ENCODE measurements at regions not wholly inside any gene's neighbourhood (a gene's known extent, or its start where the extent isn't known, plus 50 kb on each side); places are given as distances from the start of the nearest gene placed in this dataset.
A peak's percentile ranks its signal among the peaks of the same experiment; 100 is the strongest.
"Not testable (repeated sequence)": the region's sequence is repeated elsewhere in the genome, so short reads cannot be mapped to it uniquely, and the experiment has no call there.

DNA sequence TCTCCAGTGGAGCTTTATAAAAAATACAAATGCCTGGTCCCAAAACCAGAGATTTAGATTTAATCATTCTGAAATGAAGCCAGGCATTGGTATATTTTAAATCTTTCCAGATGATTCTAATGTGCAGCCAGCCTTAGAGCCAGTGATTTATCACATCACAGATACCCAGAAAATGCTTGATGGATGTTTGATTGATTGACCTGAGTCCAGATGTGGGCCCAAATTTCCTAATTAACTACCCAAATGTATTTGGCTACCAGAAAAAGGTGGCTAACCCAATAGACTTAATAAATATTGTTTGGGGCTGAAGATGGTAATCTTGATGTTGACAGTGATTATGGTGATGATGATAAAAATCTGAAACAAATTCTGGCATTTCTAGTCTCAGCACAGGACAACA is 93.1 kb downstream of the ABCC12 start:
- DNase-seq (ENCODE audit: low spot score) = no peak
- TF ChIP-seq, protein P1, sequence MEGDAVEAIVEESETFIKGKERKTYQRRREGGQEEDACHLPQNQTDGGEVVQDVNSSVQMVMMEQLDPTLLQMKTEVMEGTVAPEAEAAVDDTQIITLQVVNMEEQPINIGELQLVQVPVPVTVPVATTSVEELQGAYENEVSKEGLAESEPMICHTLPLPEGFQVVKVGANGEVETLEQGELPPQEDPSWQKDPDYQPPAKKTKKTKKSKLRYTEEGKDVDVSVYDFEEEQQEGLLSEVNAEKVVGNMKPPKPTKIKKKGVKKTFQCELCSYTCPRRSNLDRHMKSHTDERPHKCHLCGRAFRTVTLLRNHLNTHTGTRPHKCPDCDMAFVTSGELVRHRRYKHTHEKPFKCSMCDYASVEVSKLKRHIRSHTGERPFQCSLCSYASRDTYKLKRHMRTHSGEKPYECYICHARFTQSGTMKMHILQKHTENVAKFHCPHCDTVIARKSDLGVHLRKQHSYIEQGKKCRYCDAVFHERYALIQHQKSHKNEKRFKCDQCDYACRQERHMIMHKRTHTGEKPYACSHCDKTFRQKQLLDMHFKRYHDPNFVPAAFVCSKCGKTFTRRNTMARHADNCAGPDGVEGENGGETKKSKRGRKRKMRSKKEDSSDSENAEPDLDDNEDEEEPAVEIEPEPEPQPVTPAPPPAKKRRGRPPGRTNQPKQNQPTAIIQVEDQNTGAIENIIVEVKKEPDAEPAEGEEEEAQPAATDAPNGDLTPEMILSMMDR (IDR thresholded peaks at IDR 0.05; ENCODE audit: borderline replicate concordance, control extremely low read depth, extremely low read depth, insufficient read depth, missing control alignments) = no peak
- in situ Hi-C loops (cut with MboI; ENCODE audit: low sequenced_read_pairs, unreplicated experiment) = no loop called here

DNA sequence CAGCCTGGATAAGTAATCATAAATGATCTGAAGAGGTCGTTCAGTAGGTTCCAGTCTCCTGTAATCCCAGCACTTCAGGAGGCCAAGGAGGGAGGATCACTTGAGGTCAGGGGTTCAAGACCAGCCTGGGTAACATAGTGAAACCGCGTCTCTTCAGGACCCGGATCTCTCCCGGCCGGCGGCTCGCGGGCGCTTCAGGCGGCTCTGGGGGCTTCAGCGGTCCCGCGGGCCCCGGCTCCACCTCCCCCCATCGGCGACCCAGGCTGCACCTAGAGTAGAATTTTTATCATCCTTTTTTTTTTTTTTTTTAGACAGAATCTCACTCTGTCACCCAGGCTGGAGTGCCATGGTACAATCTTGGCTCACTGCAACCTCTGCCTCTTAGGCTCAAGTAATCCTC is 95.9 kb downstream of the ABCC12 start:
- TF ChIP-seq, protein P1 (IDR thresholded peaks at IDR 0.05; ENCODE audit: borderline replicate concordance, control extremely low read depth, extremely low read depth, insufficient read depth, missing control alignments) = no peak
- no peak for DNase-seq (ENCODE audit: low spot score)
- in situ Hi-C loops (cut with MboI; ENCODE audit: low sequenced_read_pairs, unreplicated experiment) = loop anchor here (10.0 kb wide), 1 partner anchor 905 kb away; no protein-coding TSS in a partner anchor

DNA sequence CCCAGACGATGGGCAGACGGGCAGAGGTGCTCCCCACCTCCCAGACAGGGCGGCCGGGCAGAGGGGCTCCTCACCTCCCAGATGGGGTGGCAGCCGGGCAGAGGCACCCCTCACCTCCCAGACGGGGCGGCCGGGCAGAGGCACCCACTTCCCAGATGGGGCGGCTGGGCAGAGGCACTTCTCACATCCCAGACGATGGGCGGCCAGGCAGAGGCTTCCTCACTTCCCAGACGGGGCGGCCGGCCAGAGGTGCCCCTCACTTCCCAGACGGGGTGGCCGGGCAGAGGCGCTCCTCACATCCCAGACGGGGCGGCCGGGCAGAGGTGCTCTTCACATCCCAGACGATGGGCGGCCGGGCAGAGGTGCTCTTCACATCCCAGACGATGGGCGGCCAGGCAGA is 96.6 kb downstream of the ABCC12 start:
- in situ Hi-C loops (cut with MboI; ENCODE audit: low sequenced_read_pairs, unreplicated experiment) = loop anchor here (10.0 kb wide), 1 partner anchor 904 kb away; no protein-coding TSS in a partner anchor
- DNase-seq (ENCODE audit: low spot score) = not testable (repeated sequence)

DNA sequence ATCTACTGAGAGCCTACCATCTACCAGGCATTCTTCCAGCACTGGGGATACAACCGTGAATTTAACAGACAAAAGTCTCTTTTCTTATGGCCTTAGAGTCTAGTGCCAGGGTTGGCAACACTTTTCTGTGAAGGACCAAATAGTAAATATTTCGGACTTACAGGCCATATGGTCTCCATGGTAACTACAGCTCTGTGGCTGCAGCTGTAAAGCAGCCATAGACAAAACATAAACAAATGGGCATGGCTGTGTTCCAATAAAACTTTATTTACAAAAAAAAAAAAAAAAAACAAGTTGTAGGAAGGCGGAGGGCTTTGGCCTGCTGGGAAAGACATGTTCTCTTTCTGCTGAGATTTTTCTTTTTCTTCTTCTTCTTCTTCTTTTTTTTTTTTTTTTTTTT is 98.7 kb downstream of the ABCC12 start:
- in situ Hi-C loops (cut with MboI; ENCODE audit: low sequenced_read_pairs, unreplicated experiment) = loop anchor here (10.0 kb wide), 1 partner anchor 902 kb away; no protein-coding TSS in a partner anchor
- DNase-seq (ENCODE audit: low spot score) = no peak
- TF ChIP-seq, protein P1 (IDR thresholded peaks at IDR 0.05; ENCODE audit: borderline replicate concordance, control extremely low read depth, extremely low read depth, insufficient read depth, missing control alignments) = no peak

DNA sequence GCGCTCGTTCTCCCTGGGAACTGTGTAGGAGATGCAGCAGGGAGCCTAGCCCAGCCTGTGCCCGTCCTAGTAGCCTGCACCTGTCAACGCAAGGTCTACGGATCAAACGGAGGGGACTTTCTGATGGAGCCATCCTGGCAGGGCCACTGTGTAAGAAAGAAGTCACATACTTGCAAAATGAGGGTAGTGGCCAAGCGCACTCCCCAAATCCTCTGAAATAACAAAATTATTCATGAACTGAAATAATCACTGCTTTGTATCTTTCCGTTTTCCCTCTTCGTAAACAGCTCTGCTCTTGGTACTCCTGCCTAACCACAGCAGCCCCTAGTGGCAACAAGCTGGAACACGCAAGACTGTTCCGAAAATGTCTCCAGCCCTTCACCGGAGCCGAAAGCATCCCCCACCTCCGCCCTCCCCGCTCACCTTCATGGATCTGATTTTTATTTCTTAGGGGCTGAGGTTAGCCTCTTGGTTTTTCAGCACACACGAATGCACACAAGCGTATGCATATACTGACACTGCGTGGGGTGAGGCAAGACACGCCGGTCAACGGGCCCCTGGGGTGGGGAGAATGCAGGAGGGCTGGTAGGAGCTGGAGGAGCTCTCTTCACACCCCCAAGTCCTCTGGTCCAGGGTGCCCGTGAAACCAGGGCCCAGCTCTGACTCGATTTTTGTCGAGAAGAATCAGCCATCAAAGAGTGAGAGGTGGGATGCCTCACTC is 100.8 kb downstream of the ABCC12 start:
- peak; percentile 70 for DNase-seq (ENCODE audit: low spot score)
- TF ChIP-seq, protein P1 (IDR thresholded peaks at IDR 0.05; ENCODE audit: borderline replicate concordance, control extremely low read depth, extremely low read depth, insufficient read depth, missing control alignments) = peak; percentile 93
- in situ Hi-C loops (cut with MboI; ENCODE audit: low sequenced_read_pairs, unreplicated experiment) = loop anchor here (10.0 kb wide), 1 partner anchor 900 kb away; no protein-coding TSS in a partner anchor

DNA sequence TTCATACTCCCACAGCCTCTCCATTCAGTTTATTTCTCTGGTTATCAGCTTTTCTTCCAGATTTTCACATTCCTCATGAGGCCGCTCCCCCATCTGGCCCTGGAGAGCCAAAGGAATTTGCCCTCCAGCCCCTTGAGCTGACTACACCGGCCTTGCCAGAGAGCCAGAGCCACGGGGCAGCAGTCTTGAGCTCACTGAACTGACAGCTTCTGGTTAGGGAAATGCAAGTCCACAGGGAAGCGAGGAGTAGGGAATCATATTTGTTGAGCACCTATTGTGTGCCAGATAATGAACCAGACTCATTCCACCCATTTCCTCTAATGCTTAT is 102.4 kb downstream of the ABCC12 start:
- TF ChIP-seq, protein P1 (IDR thresholded peaks at IDR 0.05; ENCODE audit: borderline replicate concordance, control extremely low read depth, extremely low read depth, insufficient read depth, missing control alignments) = no peak
- DNase-seq (ENCODE audit: low spot score) = no peak
- in situ Hi-C loops (cut with MboI; ENCODE audit: low sequenced_read_pairs, unreplicated experiment) = loop anchor here (10.0 kb wide), 1 partner anchor 899 kb away; no protein-coding TSS in a partner anchor

DNA sequence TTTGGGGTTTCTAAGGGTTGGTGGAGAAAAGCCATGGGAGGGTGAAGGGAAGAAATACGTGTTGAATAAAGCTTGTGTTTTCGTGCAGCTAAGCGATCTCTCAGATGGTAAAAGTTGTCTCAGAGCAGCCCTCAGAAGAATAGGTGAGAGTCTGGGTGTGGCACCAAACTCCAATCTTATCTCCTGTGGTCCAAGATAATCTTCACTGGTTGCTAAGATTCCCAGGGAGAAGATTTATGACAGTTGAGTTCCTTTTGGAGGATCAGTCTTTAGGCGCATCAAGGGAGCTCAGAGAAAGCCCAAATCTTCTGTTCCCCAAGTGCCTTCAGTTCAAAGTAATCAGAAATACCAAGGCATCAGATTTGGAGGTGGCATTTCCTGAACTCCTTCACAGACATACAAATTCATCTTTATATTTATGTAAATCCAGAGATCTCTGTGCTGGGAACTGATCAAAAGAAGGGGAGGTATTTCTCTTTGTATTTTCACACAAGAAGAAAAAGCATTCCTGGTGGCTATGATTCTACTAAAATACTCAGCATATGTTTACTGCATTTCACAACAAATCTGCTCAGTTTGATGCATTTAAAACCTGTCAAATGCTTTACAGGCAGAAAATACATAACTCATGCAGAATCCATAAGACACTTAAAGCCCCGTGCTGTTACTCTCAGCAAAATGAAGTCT is 102.9 kb downstream of the ABCC12 start:
- TF ChIP-seq, protein P1 (IDR thresholded peaks at IDR 0.05; ENCODE audit: borderline replicate concordance, control extremely low read depth, extremely low read depth, insufficient read depth, missing control alignments) = no peak
- no peak for DNase-seq (ENCODE audit: low spot score)
- in situ Hi-C loops (cut with MboI; ENCODE audit: low sequenced_read_pairs, unreplicated experiment) = loop anchor here (10.0 kb wide), 1 partner anchor 898 kb away; no protein-coding TSS in a partner anchor
